H9 (cell line): ENCODE measurements at regions not wholly inside any gene's neighbourhood (a gene's known extent, or its start where the extent isn't known, plus 50 kb on each side); places are given as distances from the start of the nearest gene placed in this dataset.
"Not testable (repeated sequence)": the region's sequence is repeated elsewhere in the genome, so short reads cannot be mapped to it uniquely, and the experiment has no call there.

ENCODE experiments used
- DNase-seq: peaks from one replicate; pipeline ENCODE4 v3.0.0-alpha.2; 2017
- H2AFZ ChIP-seq: one replicate; pipeline ENCODE4 v1.6.1; 2013; ENCODE audit warnings: mild to moderate bottlenecking, low read length, control low read depth, moderate library complexity
- H2AK5ac ChIP-seq: 2 replicates; pipeline ENCODE4 v1.6.1; 2013; ENCODE audit warnings: low read length, control low read depth, mixed read lengths; ENCODE audit not compliant: insufficient read length
- H2BK120ac ChIP-seq: one replicate; pipeline ENCODE4 v1.6.1; 2013; ENCODE audit warnings: low read depth, mild to moderate bottlenecking, low read length, control low read depth, inconsistent platforms; ENCODE audit not compliant: poor library complexity, severe bottlenecking
- H2BK12ac ChIP-seq: 2 replicates; pipeline ENCODE4 v1.6.1; 2013; ENCODE audit warnings: low read length, control low read depth, mixed read lengths, low read depth; ENCODE audit not compliant: insufficient read length
- H2BK15ac ChIP-seq: 2 replicates; pipeline ENCODE4 v1.6.1; 2013; ENCODE audit warnings: low read depth, low read length, control low read depth
- H2BK20ac ChIP-seq: one replicate; pipeline ENCODE4 v1.6.1; 2013; ENCODE audit warnings: low read depth, mild to moderate bottlenecking, low read length, control low read depth, inconsistent platforms; ENCODE audit not compliant: poor library complexity, severe bottlenecking
- H2BK5ac ChIP-seq: 2 replicates; pipeline ENCODE4 v1.6.1; 2013; ENCODE audit warnings: low read length, control low read depth, mixed read lengths; ENCODE audit not compliant: insufficient read length
- H3K14ac ChIP-seq: 2 replicates; pipeline ENCODE4 v1.6.1; 2013; ENCODE audit warnings: low read length, control low read depth; ENCODE audit not compliant: insufficient read depth
- H3K18ac ChIP-seq: 2 replicates; pipeline ENCODE4 v1.6.1; 2013; ENCODE audit warnings: low read depth, mild to moderate bottlenecking, mixed read lengths, low read length, control low read depth; ENCODE audit not compliant: insufficient read length
- H3K23ac ChIP-seq: 2 replicates; pipeline ENCODE4 v1.6.1; 2013; ENCODE audit warnings: low read length, control low read depth, mixed read lengths, low read depth; ENCODE audit not compliant: insufficient read length
- H3K23me2 ChIP-seq: 2 replicates; pipeline ENCODE4 v1.6.1; 2013; ENCODE audit warnings: low read depth, mild to moderate bottlenecking, mixed read lengths, low read length, control low read depth; ENCODE audit not compliant: insufficient read length, poor library complexity, severe bottlenecking
- H3K27ac ChIP-seq: 2 replicates; pipeline ENCODE4 v1.5.1; 2013; ENCODE audit warnings: low read length, control low read depth, mixed read lengths, low read depth; ENCODE audit not compliant: insufficient read length
- H3K27me3 ChIP-seq: 2 replicates; pipeline ENCODE4 v1.6.1; 2013; ENCODE audit warnings: low read length, control low read depth, inconsistent platforms; ENCODE audit not compliant: insufficient read depth
- H3K4ac ChIP-seq: 2 replicates; pipeline ENCODE4 v1.6.1; 2013; ENCODE audit warnings: low read depth, mild to moderate bottlenecking, control low read depth, inconsistent platforms, low read length, moderate library complexity
- H3K4me1 ChIP-seq: 2 replicates; pipeline ENCODE4 v1.6.1; 2013; ENCODE audit warnings: low read length, control low read depth, inconsistent platforms; ENCODE audit not compliant: insufficient read depth
- H3K4me2 ChIP-seq: 2 replicates; pipeline ENCODE4 v1.6.1; 2013; ENCODE audit warnings: low read length, control low read depth, mixed read lengths; ENCODE audit not compliant: insufficient read length, insufficient read depth
- H3K56ac ChIP-seq: 2 replicates; pipeline ENCODE4 v1.6.1; 2013; ENCODE audit warnings: low read depth, mild to moderate bottlenecking, mixed read lengths, low read length, control low read depth; ENCODE audit not compliant: insufficient read length
- H3K79me1 ChIP-seq: 2 replicates; pipeline ENCODE4 v1.6.1; 2013; ENCODE audit warnings: low read depth, mild to moderate bottlenecking, moderate library complexity, low read length, control low read depth, inconsistent platforms; ENCODE audit not compliant: insufficient read depth, poor library complexity, severe bottlenecking
- H3K79me2 ChIP-seq: 2 replicates; pipeline ENCODE4 v1.6.1; 2013; ENCODE audit warnings: low read length, control low read depth, inconsistent platforms; ENCODE audit not compliant: insufficient read depth
- H3K9ac ChIP-seq: 2 replicates; pipeline ENCODE4 v1.6.1; 2013; ENCODE audit warnings: low read length, control low read depth, mixed read lengths; ENCODE audit not compliant: insufficient read length; ENCODE audit errors: extremely low read depth
- H3K9me3 ChIP-seq: one replicate; pipeline ENCODE4 v1.6.1; 2013; ENCODE audit warnings: low read depth, low read length, inconsistent platforms; ENCODE audit not compliant: control insufficient read depth
- H3T11ph ChIP-seq: one replicate; pipeline ENCODE4 v1.6.1; 2013; ENCODE audit warnings: mild to moderate bottlenecking, low read length, control low read depth, inconsistent platforms
- H4K20me1 ChIP-seq: one replicate; pipeline ENCODE4 v1.6.1; 2013; ENCODE audit not compliant: control insufficient read depth, insufficient read length, insufficient read depth
- H4K5ac ChIP-seq: 2 replicates; pipeline ENCODE4 v1.6.1; 2013; ENCODE audit warnings: low read depth, mild to moderate bottlenecking, mixed read lengths, low read length, control low read depth; ENCODE audit not compliant: insufficient read length
- H4K8ac ChIP-seq: replicated peaks from 2 replicates; pipeline ENCODE4 v1.6.1; 2013; ENCODE audit warnings: low read length, control low read depth, mixed read lengths, low read depth; ENCODE audit not compliant: insufficient read length
- H4K91ac ChIP-seq: 2 replicates; pipeline ENCODE4 v1.6.1; 2013; ENCODE audit warnings: low read depth, mild to moderate bottlenecking, moderate library complexity, mixed read lengths, low read length, control low read depth; ENCODE audit not compliant: insufficient read length
- H3K27ac Mint-ChIP-seq, 3 experiments: 2 replicates in 2 of 3; 3 replicates in 1 of 3; pipeline ENCODE4 v1.8.0; 2020 to 2021; ENCODE audit warnings: mixed read lengths in 3 of 3, mild to moderate bottlenecking in 1 of 3, moderate library complexity in 1 of 3
- H3K27me3 Mint-ChIP-seq: 2 replicates; pipeline ENCODE4 v1.8.0; 2021; ENCODE audit warnings: low read depth, mild to moderate bottlenecking, moderate library complexity, mixed read lengths
- H3K36me3 Mint-ChIP-seq, 3 experiments: 2 replicates in 2 of 3; 3 replicates in 1 of 3; pipeline ENCODE4 v1.8.0; 2020 to 2021; ENCODE audit warnings: low read depth in 3 of 3, mixed read lengths in 3 of 3; ENCODE audit not compliant: insufficient read depth in 1 of 3
- H3K4me1 Mint-ChIP-seq, 2 experiments: 2 replicates each; pipeline ENCODE4 v1.8.0; 2020; ENCODE audit warnings: mixed read lengths in 2 of 2
- H3K4me3 Mint-ChIP-seq, 2 experiments: 2 replicates in 1 of 2; 3 replicates in 1 of 2; pipeline ENCODE4 v1.8.0; 2020 to 2021; ENCODE audit warnings: mild to moderate bottlenecking in 2 of 2, mixed read lengths in 2 of 2, moderate library complexity in 1 of 2
- H3K9me3 Mint-ChIP-seq, 2 experiments: 2 replicates in 1 of 2; 3 replicates in 1 of 2; pipeline ENCODE4 v1.8.0; 2020; ENCODE audit warnings: mild to moderate bottlenecking in 2 of 2, mixed read lengths in 2 of 2, moderate library complexity in 1 of 2
- WGBS: extraction: QIAGEN DNeasy Blood & Tissue Kit; methylation state at CpG from one replicate; pipeline ENCODE4 v1.1.7; 2013; ENCODE audit warnings: missing lambda C conversion rate, low lambda C conversion rate, mixed read lengths; ENCODE audit not compliant: insufficient read length; ENCODE audit errors: extremely low coverage; 5-methylcytosine and 5-hydroxymethylcytosine counted together

DNA sequence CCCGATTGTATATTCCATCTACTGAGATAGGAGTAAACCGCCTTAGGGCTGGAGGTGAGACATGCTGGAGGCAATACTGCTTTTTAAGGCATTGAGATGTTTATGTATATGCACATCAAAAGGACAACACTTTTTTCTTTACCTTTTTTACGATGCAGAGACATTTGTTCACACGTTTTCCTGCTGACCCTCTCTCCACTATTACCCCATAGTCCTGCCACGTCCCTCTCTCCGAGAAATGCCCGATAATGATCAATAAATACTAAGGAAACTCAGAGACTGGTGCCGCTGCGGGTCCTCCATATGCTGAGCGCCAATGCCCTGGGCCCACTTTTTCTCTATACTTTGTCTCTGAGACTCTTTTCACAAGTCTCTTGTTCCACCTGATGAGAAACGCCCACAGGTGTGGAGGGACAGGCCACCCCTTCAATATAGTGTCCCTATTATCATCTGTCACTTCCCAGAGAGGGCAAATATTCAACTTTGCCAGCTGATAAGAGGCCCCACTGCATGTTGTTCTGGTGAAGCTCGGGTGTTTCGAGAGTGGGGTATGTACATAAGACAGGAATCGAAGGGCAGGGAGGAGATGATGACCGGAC lies 4203.5 kb upstream of the OR11H1 start:
- H2BK120ac ChIP-seq, H3K23ac ChIP-seq, H2BK20ac ChIP-seq, H2BK12ac ChIP-seq, H3K27ac Mint-ChIP-seq, H4K8ac ChIP-seq, H4K20me1 ChIP-seq, DNase-seq, H3K14ac ChIP-seq, H2BK5ac ChIP-seq, H3K4ac ChIP-seq, H4K91ac ChIP-seq, H3K4me3 Mint-ChIP-seq, H3T11ph ChIP-seq, H3K79me1 ChIP-seq, H4K5ac ChIP-seq, H2AFZ ChIP-seq, H3K4me2 ChIP-seq, H3K27me3 Mint-ChIP-seq, H3K9ac ChIP-seq, H3K27ac ChIP-seq, H2AK5ac ChIP-seq, H3K18ac ChIP-seq, H3K4me1 ChIP-seq, H3K27me3 ChIP-seq, H3K79me2 ChIP-seq, H3K23me2 ChIP-seq, H3K56ac ChIP-seq, H2BK15ac ChIP-seq, H3K4me1 Mint-ChIP-seq: not testable (repeated sequence)
- Mint-ChIP-seq H3K36me3 (peaks cover 6 to 39% (median 20%) of the 10 kb centered on the region in 3 experiments; a peak in 6 of 7 replicates), H3K9me3 (peaks cover 64 to 65% of the 10 kb centered on the region in 2 experiments)
- no CpG with 5 or more reads among the region's 15 CpGs for WGBS
- H3K9me3 ChIP-seq: peaks cover 51% of the 10 kb centered on the region
